HCT116 (cell line): ENCODE measurements at regions not wholly inside any gene's neighbourhood (a gene's known extent, or its start where the extent isn't known, plus 50 kb on each side); places are given as distances from the start of the nearest gene placed in this dataset.

ENCODE experiments used
- CEBPB ChIP-seq: IDR thresholded peaks from 2 replicates; pipeline ENCODE4 v1.6.1; 2012; ENCODE audit warnings: low read depth
- ELF1 ChIP-seq: IDR thresholded peaks from 2 replicates; pipeline ENCODE4 v1.6.1; 2012; ENCODE audit warnings: low read depth, borderline replicate concordance
- MAX ChIP-seq: IDR thresholded peaks from 2 replicates; pipeline ENCODE4 v1.6.1; 2012
- POLR2A ChIP-seq: IDR thresholded peaks from 2 replicates; pipeline ENCODE4 v1.7.0; 2011; ENCODE audit warnings: borderline replicate concordance; ENCODE audit not compliant: insufficient read depth, insufficient read length; ENCODE audit errors: extremely low read depth
- RAD21 ChIP-seq: IDR thresholded peaks from 2 replicates; pipeline ENCODE4 v1.6.1; 2012; ENCODE audit warnings: low read depth, mild to moderate bottlenecking
- TF ChIP-seq, protein P1 (sequence below), 3 experiments: fragments of 200-600 bp in 1 of 3; sonication (generic) in 1 of 3; IDR thresholded peaks in 2 of 3; conservative IDR thresholded peaks in 1 of 3; 2 replicates each; pipeline ENCODE4 v1.5.1; 2012 to 2017; ENCODE audit warnings: low read depth in 2 of 3, low read length in 2 of 3, antibody characterized with exemption in 1 of 3, borderline replicate concordance in 1 of 3, control low read depth in 1 of 3, mild to moderate bottlenecking in 1 of 3, mixed read lengths in 1 of 3, mixed run types in 1 of 3, moderate library complexity in 1 of 3; ENCODE audit not compliant: insufficient read depth in 1 of 3
- TF ChIP-seq, protein P2 (sequence below): IDR thresholded peaks from 2 replicates; pipeline ENCODE4 v1.6.1; 2011; ENCODE audit warnings: mild to moderate bottlenecking, low read length, moderate library complexity; ENCODE audit not compliant: insufficient replicate concordance; ENCODE audit errors: extremely low read depth

DNA sequence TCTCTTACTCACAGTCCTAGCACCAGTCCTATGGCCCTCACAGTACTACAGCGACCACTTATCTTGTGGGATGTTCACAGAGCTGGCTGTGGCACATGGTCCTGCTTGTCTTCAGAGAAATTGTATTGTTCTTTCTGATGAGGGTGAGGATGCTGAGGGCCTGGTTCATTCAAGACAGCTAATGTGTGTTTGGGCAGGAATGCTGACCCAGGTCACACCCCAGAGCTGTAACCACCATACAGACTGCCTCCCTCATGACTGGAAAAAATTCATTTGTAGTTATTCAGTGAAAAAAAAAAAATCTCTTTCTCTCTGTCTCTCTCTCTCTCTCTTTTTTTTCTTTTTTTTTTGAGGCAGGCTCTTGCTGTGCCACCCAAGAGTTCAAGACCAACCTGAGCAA, 83.5 kb downstream of the KLF6 start:
- TF ChIP-seq, protein P1, sequence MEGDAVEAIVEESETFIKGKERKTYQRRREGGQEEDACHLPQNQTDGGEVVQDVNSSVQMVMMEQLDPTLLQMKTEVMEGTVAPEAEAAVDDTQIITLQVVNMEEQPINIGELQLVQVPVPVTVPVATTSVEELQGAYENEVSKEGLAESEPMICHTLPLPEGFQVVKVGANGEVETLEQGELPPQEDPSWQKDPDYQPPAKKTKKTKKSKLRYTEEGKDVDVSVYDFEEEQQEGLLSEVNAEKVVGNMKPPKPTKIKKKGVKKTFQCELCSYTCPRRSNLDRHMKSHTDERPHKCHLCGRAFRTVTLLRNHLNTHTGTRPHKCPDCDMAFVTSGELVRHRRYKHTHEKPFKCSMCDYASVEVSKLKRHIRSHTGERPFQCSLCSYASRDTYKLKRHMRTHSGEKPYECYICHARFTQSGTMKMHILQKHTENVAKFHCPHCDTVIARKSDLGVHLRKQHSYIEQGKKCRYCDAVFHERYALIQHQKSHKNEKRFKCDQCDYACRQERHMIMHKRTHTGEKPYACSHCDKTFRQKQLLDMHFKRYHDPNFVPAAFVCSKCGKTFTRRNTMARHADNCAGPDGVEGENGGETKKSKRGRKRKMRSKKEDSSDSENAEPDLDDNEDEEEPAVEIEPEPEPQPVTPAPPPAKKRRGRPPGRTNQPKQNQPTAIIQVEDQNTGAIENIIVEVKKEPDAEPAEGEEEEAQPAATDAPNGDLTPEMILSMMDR (IDR thresholded peaks at IDR 0.05 in 2 of 3, conservative IDR thresholded peaks at IDR 0.05 in 1 of 3; ENCODE audit: borderline replicate concordance in 1 of 3, insufficient read depth in 1 of 3, low read depth in 2 of 3, low read length in 2 of 3), result no peak
- TF ChIP-seq CEBPB (no peak), ELF1 (no peak), POLR2A (no peak), MAX (no peak), RAD21 (no peak)
- TF ChIP-seq, protein P2, sequence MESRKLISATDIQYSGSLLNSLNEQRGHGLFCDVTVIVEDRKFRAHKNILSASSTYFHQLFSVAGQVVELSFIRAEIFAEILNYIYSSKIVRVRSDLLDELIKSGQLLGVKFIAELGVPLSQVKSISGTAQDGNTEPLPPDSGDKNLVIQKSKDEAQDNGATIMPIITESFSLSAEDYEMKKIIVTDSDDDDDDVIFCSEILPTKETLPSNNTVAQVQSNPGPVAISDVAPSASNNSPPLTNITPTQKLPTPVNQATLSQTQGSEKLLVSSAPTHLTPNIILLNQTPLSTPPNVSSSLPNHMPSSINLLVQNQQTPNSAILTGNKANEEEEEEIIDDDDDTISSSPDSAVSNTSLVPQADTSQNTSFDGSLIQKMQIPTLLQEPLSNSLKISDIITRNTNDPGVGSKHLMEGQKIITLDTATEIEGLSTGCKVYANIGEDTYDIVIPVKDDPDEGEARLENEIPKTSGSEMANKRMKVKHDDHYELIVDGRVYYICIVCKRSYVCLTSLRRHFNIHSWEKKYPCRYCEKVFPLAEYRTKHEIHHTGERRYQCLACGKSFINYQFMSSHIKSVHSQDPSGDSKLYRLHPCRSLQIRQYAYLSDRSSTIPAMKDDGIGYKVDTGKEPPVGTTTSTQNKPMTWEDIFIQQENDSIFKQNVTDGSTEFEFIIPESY, result no peak
